GM21737 (cell line): ENCODE measurements at regions not wholly inside any gene's neighbourhood (a gene's known extent, or its start where the extent isn't known, plus 50 kb on each side); places are given as distances from the start of the nearest gene placed in this dataset.
"Not testable (repeated sequence)": the region's sequence is repeated elsewhere in the genome, so short reads cannot be mapped to it uniquely, and the experiment has no call there.

Experiments used
- ATAC-seq: cut with Tn5 transposase; IDR thresholded peaks from one replicate; pipeline ENCODE4 v1.9.1; 2021; ENCODE audit warnings: mild to moderate bottlenecking, moderate library complexity; ENCODE audit not compliant: unreplicated experiment

DNA sequence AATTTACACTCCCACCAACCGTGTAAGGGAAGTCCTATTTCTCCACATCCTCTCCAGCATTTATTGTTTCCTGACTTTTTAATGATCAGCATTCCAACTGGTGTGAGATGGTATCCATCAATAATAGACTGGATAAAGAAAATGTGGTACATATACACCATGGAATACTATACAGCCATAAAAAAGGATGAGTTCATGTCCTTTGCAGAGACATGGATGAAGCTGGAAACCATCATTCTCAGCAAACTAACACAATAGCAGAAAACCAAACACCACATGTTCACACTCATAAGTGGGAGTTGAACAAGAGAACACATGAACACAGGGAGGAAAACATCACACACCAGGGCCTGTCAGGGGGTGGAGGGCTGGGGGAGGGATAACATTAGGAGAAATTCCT, 1290.6 kb upstream of the EYS start:
- ATAC-seq = not testable (repeated sequence)

DNA sequence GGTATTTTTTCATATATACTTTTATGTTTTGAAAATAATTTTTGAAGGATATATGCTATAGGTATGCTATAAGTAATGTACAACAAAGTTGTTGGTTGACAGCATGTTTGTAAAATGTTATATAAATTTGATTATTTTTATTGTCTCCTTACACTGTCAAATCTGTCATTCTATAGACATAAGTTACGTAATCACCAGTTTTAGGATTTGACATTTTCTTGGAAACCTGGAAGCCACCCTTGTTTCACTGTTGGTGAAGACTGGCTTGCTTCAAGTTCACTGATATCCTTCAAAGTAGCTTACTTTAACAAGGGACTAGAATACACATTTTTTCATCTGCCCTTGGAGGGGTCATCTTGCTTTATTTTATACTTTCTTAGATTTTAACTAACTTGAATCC, 1288.6 kb upstream of the EYS start:
- no peak for ATAC-seq

DNA sequence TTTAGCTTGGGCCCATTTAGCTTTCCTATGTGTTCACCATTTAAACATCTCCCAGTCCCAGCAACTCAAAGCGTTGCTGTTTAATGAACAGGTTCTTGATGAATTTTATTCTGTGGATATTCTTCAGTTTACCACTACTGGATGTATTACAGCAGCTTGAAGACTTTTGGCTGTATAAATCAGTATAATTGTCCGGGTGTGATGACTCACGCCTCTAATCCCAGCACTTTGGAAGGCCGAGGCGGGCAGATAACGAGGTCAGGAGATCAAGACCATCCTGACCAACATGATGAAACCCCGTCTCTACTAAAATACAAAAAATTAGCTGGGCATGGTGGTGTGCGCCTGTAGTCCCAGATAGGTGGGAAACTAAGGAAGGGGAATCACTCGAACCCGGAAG, 1286.7 kb upstream of the EYS start:
- ATAC-seq = not testable (repeated sequence)

DNA sequence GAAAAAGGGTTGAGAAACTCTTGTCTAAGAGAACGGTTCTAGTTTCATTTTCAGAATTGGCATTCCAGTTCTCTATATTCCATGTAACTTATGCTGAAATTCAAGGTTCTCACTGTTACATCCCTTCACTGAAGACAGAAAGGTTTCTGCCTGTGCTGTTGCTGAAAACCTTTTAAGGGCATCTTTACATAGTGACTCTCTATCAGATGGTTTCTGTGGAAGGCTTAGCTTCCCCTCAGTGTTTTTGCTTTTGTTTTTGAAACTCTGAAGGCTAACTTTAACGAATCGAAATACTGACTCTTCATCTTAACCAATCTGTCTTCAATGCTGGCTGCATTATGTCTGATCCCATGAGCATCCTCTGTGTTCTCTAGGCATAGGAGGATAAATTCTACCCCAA, 1286.2 kb upstream of the EYS start:
- ATAC-seq = no peak

DNA sequence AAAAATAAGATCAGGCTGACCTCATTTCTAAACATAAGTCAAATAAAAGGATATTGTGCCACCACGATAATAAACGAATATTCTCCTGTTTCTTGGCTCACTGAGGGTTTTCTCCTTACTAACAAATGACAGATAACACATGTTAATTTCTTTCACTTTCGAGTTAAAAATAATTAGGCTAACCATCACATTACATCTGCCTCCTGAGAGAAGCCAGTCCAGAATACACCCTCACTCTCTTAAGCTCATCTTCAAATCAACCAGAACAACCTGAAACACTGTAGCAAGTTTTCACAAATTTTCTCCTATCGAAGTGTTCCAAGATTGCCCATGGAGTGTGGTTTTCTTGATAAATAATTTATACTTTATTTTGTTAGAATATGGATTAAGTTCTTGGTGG, 1285.6 kb upstream of the EYS start:
- ATAC-seq = no peak

DNA sequence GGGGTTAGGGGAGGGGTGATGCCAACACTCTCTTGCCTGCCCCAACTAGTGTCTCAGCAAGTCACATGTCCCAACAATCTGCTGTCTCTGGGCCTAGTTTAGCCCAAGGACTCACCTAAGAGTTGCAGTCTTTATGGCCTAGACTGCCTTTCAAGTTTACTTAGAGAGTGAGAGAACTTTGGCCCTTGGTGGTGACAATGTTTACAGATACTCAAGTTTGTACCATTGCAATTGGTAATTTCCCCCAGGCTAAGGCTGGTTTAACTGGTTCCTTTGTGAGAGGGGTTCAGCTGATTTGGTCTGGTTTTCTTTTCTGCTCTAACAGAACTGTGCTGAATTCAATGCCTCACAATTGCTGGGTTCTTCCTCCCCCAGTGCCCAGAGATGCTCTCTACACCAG, 1279.9 kb upstream of the EYS start:
- ATAC-seq = no peak

DNA sequence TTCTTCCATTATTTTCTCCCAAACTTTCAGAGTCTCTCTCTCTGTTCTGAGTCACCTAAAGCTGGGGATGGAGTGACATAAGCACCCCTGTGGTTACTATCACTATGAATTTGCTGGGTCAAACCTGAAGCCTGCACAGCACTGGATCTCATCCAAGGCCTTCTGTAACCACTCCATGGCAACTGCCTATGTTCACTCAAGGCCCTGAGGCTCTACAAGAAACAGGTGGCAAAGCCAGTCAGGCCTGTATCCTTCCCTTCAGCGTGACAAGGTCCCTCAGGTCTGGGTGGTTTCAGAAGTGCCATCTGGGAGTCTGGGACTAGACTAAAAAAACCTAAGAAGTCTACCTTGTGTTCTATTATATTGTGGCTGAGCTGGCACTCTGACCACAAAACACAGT, 1278.8 kb upstream of the EYS start:
- ATAC-seq = no peak

DNA sequence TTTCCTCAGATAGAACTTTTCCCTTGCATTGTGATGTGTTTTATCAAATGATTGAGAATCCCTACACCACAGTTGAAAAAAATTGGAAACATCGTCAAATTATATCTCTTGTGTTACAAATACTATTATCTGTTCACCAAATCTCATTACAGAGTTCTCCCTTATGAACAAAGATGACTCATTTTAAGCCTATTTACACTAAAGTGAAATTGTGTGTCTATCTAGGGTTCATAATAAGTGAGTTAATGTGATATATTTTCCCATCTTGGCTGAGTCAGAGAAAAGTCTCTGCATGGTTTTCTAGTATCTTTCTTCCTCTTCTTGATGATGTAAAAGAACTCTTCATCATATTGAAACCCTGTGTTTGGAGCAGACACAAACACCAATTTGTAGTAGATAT, 1263.3 kb upstream of the EYS start:
- ATAC-seq = no peak

DNA sequence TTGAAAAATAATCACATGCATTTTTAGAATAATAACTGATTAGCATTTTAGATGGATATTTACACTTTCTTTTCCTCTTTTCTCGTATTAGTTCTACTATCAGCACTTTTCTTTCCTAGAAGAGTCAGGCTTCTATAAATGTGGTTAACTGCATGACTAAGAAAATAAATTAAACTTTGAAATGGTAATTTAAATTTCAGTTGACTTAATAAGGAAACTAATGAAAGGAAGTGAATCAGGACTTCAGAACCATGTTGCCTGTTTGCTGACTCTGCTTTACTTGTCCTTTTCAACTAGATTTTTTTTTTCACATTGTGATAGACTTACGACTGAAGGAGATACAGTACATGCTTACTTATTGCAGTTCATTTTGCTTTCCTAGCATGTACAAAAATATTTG, 1258.2 kb upstream of the EYS start:
- no peak for ATAC-seq

DNA sequence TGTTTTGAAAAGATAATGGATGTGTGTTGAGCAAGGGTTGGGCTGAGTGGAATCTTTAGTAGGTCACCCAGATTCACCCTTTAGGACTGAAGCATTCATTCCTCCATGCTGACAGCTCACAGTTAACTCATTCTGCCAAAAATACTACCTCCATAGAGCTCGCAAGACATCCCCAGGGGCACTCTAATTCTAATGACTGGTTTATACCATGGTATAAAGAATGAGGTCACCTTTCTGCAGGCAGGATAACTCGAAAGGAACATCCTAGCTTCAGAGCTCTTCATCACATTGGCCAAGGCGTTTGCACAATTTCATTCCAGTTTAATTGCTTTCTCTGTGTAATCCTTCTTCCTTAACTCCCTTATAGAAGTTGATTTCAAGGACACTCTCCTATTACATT, 1257.2 kb upstream of the EYS start:
- no peak for ATAC-seq

DNA sequence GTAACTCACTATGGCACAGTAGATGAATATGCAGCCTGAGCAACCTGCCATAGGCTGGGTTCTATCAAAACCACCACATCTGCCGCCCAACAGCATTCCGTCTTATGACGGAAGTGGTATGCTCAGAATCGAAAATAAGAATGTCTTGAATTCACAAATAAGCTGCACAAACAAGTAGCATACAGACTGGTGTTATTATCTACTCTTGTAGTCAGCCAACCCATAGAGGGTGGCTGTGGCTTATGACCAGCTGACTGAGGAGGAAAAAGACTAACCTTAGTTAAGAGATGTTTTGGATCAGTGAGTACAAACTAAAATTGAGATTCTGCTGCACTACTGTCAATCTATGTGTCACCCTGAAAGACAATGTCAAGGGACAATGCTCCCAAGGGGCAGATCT, 1255.1 kb upstream of the EYS start:
- ATAC-seq = no peak

DNA sequence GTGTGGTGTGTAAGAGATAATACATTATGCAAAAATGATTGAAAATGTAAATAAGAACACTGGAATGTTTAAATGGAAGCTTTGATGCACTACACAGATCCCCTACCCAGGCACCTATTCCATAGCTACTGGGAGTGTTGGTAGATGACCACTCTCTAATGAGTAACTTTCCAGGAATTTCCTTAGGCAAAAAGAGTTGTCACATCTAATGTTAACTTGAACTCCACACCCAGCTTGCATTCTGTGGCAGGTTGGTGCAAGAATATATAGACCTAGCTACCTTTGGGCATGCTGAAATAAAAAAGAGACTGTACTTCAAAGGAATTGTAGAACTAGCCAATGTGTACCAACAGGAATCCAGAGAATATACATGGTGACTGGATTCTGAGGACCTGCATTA, 1254.2 kb upstream of the EYS start:
- no peak for ATAC-seq

DNA sequence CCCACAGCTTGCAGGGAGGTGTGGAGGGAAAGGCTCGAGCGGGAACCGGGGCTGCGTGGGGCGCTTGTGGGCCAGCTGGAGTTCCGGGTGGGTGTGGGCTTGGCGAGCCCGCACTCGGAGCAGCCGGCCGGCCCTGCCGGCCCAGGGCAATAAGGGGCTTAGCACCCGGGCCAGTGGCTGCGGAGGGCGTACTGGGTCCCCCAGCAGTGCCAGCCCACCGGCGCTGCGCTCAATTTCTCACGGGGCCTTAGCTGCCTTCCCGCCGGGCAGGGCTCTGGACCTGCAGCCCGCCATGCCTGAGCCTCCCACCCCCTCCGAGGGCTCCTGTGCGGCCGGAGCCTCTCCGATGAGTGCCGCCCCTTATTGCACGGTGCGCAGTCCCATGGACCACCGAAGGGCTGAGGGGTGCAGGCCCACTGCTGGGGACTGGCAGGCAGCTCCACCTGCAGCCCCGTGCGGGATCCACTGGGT, 1242.2 kb upstream of the EYS start:
- ATAC-seq = no peak

DNA sequence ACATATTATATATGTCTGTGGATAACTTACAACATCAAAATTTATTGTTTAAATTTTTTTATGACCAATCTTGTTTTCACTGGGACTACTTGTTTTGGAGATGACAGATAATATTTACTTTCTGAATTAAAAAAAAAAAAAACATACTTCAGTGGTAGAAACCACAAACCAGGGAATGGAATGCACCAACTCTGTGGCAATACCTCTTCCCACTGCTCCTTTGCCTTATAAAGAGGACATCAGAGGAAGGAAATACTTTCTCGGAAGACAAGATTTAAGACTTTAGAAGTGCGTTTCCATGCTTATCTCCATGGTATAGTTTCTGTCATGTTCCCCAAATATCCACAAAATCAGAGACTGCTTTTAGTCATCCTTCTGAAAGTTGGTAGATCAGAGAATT, 1241.1 kb upstream of the EYS start:
- no peak for ATAC-seq

DNA sequence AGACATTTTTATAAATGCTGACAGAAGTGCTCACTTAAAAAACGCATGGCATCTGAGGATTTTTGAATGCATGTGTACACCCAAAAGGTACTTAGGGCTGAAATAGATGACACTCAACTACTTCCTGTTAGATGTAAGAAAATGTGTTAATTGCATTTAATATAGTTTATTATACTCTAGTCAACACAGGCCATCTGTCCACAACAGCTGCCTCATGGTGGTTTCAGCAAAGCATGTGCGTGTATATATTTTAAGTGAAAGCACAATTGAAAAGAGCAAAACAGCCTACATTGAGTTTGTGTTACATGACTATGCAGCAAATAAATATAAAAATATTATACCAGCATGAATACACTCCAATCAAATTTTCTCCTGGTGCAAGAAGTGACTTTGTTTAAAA, 1233.0 kb upstream of the EYS start:
- ATAC-seq = no peak

DNA sequence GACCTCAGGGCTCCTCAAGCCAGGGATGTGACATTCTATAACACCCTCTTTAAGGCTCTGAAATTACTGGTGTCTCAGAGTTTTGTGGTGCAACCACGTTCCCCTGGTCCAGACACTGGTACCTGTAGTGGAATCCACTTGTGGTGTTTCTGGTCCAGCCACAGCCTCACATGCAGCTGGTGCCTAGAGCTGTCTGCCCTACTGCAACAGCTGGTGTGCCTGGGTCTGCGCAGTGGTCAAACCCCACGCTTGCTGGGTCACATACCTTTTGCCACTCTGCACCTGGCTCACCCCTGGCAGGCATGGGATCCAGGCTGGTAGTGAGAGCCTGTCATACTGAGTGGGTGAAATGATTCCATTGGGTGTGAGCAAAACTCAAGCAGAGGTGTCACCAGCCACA, 1230.2 kb upstream of the EYS start:
- ATAC-seq = no peak

DNA sequence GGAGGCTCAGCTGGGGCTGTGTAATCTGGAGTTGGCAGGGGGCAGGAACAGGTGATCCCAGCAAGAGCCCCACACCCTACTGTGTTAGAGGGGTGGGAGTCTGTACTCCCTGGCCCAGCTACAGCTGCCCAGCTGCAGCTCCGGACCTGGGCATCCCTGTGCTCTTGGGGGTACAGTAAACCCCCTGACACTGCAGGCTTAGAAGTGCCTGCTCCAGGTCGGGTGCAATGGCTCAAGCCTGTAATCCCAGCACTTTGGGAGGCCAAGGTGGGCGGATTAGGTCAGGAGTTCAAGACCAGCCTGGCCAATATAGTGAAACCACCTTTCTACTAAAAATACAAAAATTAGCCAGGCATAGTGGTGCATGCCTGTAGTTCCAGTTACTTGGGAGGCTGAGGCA, 1228.6 kb upstream of the EYS start:
- no peak for ATAC-seq

DNA sequence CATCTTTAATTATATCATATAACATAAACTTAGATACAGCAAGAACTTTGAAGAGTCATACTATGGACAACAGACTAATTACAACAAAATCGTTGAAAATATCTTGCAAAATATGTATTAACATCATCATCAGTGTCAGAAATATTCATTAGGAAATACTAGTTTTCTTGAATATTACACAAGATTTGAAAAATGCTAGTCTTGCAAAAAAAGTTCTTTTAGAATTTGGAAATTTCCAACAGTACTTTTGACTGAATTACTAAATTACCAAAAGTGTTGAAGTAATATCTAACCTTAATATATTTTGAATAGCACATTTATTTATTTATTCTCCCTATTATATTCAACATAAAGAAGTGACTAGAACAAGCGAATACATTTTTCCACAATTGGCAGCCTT, 1224.8 kb upstream of the EYS start:
- no peak for ATAC-seq

DNA sequence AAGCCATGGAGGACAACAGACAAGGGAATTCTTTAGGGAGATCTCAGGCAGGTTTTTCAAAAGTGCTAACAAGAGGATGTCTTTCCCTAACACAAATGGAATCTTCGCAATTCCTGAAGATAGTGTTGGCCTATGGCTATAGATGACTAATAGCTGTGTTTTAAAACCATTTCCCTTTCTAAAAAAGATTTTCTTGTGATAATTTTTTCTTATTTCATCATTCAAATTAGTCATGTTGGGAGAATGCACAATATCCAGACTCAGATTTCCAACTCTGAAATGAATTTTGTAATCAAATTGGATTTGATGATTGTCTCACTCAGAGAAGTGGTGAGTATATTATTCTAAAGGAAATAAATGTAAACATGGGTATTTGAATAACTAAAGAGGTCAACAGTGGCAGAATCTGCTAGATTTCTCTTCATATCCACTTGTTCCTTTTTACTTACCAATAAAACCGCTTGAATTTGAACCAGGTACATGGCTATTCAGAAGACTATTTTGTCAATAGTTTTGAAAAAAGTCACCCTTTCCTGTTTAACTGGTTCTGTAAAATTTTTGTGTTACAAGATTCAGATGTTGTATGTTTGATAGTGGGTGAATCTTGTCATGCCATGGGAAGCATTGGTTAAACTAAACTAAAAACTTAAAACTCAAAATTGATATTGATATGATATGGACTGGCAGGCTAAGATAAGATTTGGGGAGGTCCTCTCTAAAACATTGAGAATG, 1223.7 kb upstream of the EYS start:
- no peak for ATAC-seq

DNA sequence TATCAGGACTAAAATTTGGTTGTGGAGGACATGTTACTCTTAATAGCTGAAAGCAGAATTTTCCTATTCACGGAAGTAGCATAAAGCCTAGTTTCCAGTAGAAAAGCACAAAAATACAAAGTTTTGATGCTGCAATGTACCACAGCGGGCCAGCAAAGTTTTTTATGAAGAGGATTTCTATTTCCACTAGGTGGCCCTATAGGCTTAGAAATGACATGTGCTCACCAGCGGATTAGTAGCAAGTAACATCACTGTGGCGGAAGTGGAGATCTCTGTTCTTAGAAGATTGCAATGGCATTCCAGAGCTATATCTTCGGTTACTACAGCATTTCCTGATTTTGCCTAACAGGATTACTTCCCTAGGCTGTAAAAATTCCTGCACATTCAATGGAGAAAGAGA, 1219.0 kb upstream of the EYS start:
- no peak for ATAC-seq

DNA sequence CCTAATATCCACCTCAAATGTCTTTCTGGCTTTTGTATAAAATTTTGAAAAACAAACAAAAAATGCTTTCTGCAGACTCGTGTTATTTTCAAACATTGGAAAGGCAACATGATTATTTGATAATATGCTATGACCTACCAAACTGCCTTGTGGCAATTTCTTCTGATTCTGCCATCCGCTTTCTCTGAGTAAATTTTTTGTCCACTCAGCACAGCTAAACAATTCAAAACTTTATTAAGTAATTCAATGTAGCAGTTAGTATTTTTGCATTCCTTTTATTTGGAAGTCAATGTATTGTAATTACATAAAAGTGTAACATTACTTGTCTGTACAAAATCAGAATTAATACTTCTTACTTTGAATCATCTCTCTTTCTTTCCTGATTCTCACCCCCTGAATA, 1206.6 kb upstream of the EYS start:
- no peak for ATAC-seq

DNA sequence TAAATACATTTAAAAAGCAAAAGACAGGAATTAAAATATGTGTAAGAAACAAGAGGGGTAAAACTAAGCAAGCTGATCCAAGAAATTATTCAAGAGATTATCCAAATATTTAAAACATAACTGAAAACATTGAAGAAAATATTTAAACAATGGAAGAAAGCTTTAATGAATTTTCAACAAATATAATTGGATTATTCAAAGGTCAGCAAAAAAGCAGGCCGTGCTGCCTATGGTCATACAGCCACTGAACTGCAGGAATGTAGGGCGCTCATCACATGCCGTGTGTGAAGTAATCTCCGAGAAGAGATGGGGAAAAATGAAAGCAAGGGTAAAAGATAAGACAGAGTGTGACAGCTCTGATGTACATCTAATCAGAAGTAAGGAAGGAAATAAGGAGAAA, 1195.4 kb upstream of the EYS start:
- ATAC-seq = no peak
